BJ (cell line): ENCODE measurements at regions not wholly inside any gene's neighbourhood (a gene's known extent, or its start where the extent isn't known, plus 50 kb on each side); places are given as distances from the start of the nearest gene placed in this dataset.

Experiments
- CTCF ChIA-PET: fragments of 350-600 bp; formaldehyde crosslinking; extraction: SDS; loops from one replicate; lab custom pipeline; 2021; ENCODE audit warnings: antibody characterized with exemption, inconsistent platforms; lab: Yijun Ruan, JAX
- POLR2A ChIA-PET: fragments of 300-600 bp; sonication (Branson Sonifier 250); formaldehyde crosslinking; extraction: SDS; loops from one replicate; lab custom pipeline; 2021; ENCODE audit warnings: antibody characterized with exemption; lab: Charles Lee
- DNase-seq: peaks from one replicate; pipeline ENCODE4 v3.0.0-alpha.2; 2011; ENCODE audit warnings: low read depth
- H3K27me3 ChIP-seq: 2 replicates; pipeline ENCODE4 v1.6.0; 2011; ENCODE audit warnings: low read length; ENCODE audit not compliant: control insufficient read depth, insufficient read depth
- H3K36me3 ChIP-seq: 2 replicates; pipeline ENCODE4 v1.5.1; 2011; ENCODE audit warnings: low read length; ENCODE audit not compliant: control insufficient read depth, insufficient read depth
- H3K4me3 ChIP-seq: 2 replicates; pipeline ENCODE4 v1.5.1; 2011; ENCODE audit warnings: low read depth, mild to moderate bottlenecking, control low read depth, low read length
- TF ChIP-seq, protein P1 (sequence below): IDR thresholded peaks from 2 replicates; pipeline ENCODE4 v1.5.1; 2011; ENCODE audit warnings: low read depth, mild to moderate bottlenecking, control low read depth, inconsistent platforms, low read length, moderate library complexity; ENCODE audit not compliant: insufficient read depth

DNA sequence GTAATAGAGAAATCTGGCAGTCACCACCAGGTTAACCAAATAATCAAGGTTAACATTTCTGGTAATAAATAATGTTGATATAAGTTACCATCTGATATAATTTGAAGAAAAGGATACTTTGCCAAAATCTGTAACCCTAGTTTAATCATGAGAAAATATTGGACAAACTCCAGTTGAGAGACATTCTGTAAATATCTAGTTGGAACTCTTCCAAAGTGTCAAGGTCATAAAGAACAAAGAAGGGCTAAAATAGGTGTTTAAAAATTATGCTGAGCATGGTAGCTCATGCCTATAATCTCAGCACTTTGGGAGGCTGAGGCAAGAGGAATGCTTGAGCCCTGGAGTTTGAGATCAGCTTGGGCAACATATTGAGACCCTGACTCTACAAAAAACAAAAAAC, 253.3 kb downstream of the MRPS30 start:
- POLR2A ChIA-PET: no interaction called here
- DNase-seq: no peak
- CTCF ChIA-PET: no interaction called here
- no peaks in the 10 kb centered on the region for H3K36me3 ChIP-seq
- H3K4me3 ChIP-seq: no peak overlapping the region
- H3K27me3 ChIP-seq: no peaks in the 10 kb centered on the region
- TF ChIP-seq, protein P1, sequence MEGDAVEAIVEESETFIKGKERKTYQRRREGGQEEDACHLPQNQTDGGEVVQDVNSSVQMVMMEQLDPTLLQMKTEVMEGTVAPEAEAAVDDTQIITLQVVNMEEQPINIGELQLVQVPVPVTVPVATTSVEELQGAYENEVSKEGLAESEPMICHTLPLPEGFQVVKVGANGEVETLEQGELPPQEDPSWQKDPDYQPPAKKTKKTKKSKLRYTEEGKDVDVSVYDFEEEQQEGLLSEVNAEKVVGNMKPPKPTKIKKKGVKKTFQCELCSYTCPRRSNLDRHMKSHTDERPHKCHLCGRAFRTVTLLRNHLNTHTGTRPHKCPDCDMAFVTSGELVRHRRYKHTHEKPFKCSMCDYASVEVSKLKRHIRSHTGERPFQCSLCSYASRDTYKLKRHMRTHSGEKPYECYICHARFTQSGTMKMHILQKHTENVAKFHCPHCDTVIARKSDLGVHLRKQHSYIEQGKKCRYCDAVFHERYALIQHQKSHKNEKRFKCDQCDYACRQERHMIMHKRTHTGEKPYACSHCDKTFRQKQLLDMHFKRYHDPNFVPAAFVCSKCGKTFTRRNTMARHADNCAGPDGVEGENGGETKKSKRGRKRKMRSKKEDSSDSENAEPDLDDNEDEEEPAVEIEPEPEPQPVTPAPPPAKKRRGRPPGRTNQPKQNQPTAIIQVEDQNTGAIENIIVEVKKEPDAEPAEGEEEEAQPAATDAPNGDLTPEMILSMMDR: no peak

DNA sequence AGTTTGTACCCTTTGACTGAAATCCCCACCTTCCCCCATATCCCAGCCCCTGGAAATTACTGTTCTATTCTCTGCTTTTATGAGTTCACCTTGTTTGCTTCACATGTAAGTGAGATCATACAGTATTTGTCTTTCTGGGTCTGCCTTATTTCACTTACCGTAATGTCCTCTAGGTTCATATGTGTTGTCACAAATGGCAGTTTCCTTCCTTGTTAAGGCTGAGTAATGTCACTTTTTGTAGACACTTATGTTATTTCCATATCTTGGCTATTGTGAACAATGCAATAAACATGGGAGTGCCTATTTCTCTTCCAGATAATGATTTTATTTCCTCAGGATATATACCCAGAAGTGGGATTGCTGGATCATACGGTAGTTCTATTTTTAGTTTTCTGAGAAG, 272.3 kb downstream of the MRPS30 start:
- ChIA-PET POLR2A (no interaction called here), CTCF (no interaction called here)
- Histone ChIP-seq H3K36me3 (no peaks in the 10 kb centered on the region), H3K4me3 (no peak overlapping the region), H3K27me3 (no peaks in the 10 kb centered on the region)
- no peak for DNase-seq
- TF ChIP-seq, protein P1: no peak

DNA sequence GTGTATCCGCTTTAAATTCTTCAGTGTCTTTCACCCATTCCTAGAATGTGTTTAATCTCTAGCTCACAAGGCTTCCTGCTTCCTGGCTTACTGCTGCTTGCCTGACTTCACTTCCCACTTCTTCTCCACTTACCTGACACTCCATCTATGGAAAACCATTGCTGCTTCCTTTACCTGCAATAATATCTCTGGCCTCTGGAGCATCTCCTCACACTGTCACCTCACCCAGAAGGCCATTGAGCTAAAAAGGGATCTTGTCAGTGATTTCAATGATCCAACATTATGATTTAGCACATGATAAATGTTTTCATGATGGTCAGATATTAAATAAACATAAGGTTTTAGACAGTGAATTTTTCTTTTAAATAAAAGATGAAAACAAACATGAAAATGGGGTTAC, 281.1 kb downstream of the MRPS30 start:
- Histone ChIP-seq H3K4me3 (no peak overlapping the region), H3K27me3 (no peaks in the 10 kb centered on the region), H3K36me3 (no peaks in the 10 kb centered on the region)
- CTCF ChIA-PET: no interaction called here
- POLR2A ChIA-PET: no interaction called here
- TF ChIP-seq, protein P1: no peak
- DNase-seq: no peak

DNA sequence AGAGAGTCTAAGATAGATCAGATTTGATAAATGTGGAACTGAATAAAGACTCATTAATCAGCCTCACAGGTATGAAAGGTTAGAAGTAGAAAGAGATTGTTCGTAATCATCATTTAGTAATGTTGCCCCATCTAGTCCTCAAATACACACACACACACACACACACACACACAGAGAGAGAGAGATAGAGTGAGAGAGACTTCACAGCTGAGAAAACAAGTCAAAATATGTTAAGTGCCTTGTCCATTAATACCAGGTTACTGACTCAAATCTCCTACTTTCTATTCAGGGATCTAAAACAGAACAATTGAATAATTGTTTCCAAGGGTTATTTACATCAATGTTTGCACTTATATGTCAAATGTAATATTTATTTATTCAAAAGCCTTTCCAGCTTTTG, 284.6 kb downstream of the MRPS30 start:
- H3K27me3 ChIP-seq: no peaks in the 10 kb centered on the region
- no peak for DNase-seq
- no peaks in the 10 kb centered on the region for H3K36me3 ChIP-seq
- no peak overlapping the region for H3K4me3 ChIP-seq
- CTCF ChIA-PET: no interaction called here
- POLR2A ChIA-PET: no interaction called here
- TF ChIP-seq, protein P1: no peak

DNA sequence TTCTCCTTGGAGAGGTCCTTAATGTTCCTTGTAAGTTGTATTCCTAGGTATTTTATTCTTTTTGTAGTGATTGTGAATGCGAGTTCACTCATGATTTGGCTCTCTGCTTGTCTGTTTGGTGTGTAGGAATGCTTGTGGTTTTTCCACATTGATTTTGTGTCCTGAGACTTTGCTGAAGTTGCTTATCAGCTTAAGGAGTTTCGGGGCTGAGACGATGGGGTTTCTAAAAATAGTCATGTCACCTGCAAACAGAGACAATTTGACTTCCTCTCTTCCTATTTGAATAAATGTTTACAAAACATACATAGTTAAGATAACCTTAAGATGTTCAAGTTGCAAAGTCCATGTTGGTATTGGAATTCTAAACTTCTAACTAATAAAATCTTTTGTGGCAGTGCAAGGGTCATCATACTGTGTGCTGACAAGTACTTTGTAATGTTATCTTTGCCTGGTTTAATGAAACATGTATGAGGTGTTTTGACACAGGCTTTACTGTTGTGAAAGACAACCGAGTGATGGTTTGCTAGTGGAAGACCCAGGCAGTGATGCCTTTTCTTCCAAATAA, 286.2 kb downstream of the MRPS30 start:
- TF ChIP-seq, protein P1: no peak
- POLR2A ChIA-PET: no interaction called here
- H3K27me3 ChIP-seq: no peaks in the 10 kb centered on the region
- CTCF ChIA-PET: no interaction called here
- no peaks in the 10 kb centered on the region for H3K36me3 ChIP-seq
- no peak for DNase-seq
- H3K4me3 ChIP-seq: no peak overlapping the region
